ENCODE measurements at regions not wholly inside any gene's neighbourhood (a gene's known extent, or its start where the extent isn't known, plus 50 kb on each side); places are given as distances from the start of the nearest gene placed in this dataset.
"Not testable (repeated sequence)": the region's sequence is repeated elsewhere in the genome, so short reads cannot be mapped to it uniquely, and the experiment has no call there.

- H3K79me2 ChIP-seq (ENCODE audit: control insufficient read depth, insufficient read depth, low read length, unreplicated experiment), result no peaks in the 10 kb centered on the region
- no peak overlapping the region for H3K4me3 ChIP-seq (ENCODE audit: low read depth, low read length)
- no peak overlapping the region for H3K27ac ChIP-seq (ENCODE audit: low read depth, low read length)
- no peak overlapping the region for H2AFZ ChIP-seq (ENCODE audit: low read length, unreplicated experiment)
- H3K27me3 ChIP-seq (ENCODE audit: insufficient read depth, low read length), result no peaks in the 10 kb centered on the region
- no peaks in the 10 kb centered on the region for H3K4me1 ChIP-seq (ENCODE audit: control insufficient read depth, insufficient read depth, low read length, unreplicated experiment)
- no peaks in the 10 kb centered on the region for H3K36me3 ChIP-seq (ENCODE audit: insufficient read depth, low read length)
These were observed 232.5 kb downstream of the PARP8 start for GRCh38 chr5:50898966-50899365.

GRCh38 chr5:50900952-50901510, 234.6 kb downstream of the PARP8 start:
- no peaks in the 10 kb centered on the region for H3K4me1 ChIP-seq (ENCODE audit: control insufficient read depth, insufficient read depth, low read length, unreplicated experiment)
- no peaks in the 10 kb centered on the region for H3K36me3 ChIP-seq (ENCODE audit: insufficient read depth, low read length)
- H3K79me2 ChIP-seq (ENCODE audit: control insufficient read depth, insufficient read depth, low read length, unreplicated experiment), result no peaks in the 10 kb centered on the region
- H3K4me3 ChIP-seq (ENCODE audit: low read depth, low read length), result no peak overlapping the region
- H3K27me3 ChIP-seq (ENCODE audit: insufficient read depth, low read length), result no peaks in the 10 kb centered on the region
- H3K27ac ChIP-seq (ENCODE audit: low read depth, low read length), result no peak overlapping the region
- H2AFZ ChIP-seq (ENCODE audit: low read length, unreplicated experiment), result no peak overlapping the region

GRCh38 chr5:50903651-50904050, 237.2 kb downstream of the PARP8 start:
- Histone ChIP-seq H3K36me3 (ENCODE audit: insufficient read depth, low read length) (no peaks in the 10 kb centered on the region), H3K4me3 (ENCODE audit: low read depth, low read length) (no peak overlapping the region), H3K79me2 (ENCODE audit: control insufficient read depth, insufficient read depth, low read length, unreplicated experiment) (no peaks in the 10 kb centered on the region), H2AFZ (ENCODE audit: low read length, unreplicated experiment) (no peak overlapping the region), H3K27ac (ENCODE audit: low read depth, low read length) (no peak overlapping the region), H3K4me1 (ENCODE audit: control insufficient read depth, insufficient read depth, low read length, unreplicated experiment) (no peaks in the 10 kb centered on the region), H3K27me3 (ENCODE audit: insufficient read depth, low read length) (peaks cover 3% of the 10 kb centered on the region; the same call in 1 of the 2 replicates)

GRCh38 chr5:50905996-50906570, 239.6 kb downstream of the PARP8 start:
- peaks cover 3% of the 10 kb centered on the region; the same call in 1 of the 2 replicates for H3K27me3 ChIP-seq (ENCODE audit: insufficient read depth, low read length)
- H3K79me2 ChIP-seq (ENCODE audit: control insufficient read depth, insufficient read depth, low read length, unreplicated experiment), result no peaks in the 10 kb centered on the region
- no peaks in the 10 kb centered on the region for H3K4me1 ChIP-seq (ENCODE audit: control insufficient read depth, insufficient read depth, low read length, unreplicated experiment)
- no peaks in the 10 kb centered on the region for H3K36me3 ChIP-seq (ENCODE audit: insufficient read depth, low read length)
- no peak overlapping the region for H3K27ac ChIP-seq (ENCODE audit: low read depth, low read length)
- H3K4me3 ChIP-seq (ENCODE audit: low read depth, low read length), result no peak overlapping the region
- no peak overlapping the region for H2AFZ ChIP-seq (ENCODE audit: low read length, unreplicated experiment)

- H3K27ac ChIP-seq (ENCODE audit: low read depth, low read length); H2AFZ ChIP-seq (ENCODE audit: low read length, unreplicated experiment); H3K79me2 ChIP-seq (ENCODE audit: control insufficient read depth, insufficient read depth, low read length, unreplicated experiment); H3K4me3 ChIP-seq (ENCODE audit: low read depth, low read length); H3K4me1 ChIP-seq (ENCODE audit: control insufficient read depth, insufficient read depth, low read length, unreplicated experiment); H3K36me3 ChIP-seq (ENCODE audit: insufficient read depth, low read length); H3K27me3 ChIP-seq (ENCODE audit: insufficient read depth, low read length): not testable (repeated sequence)
These were observed 253.7 kb downstream of the PARP8 start for GRCh38 chr5:50920160-50920559.

- Histone ChIP-seq H2AFZ (ENCODE audit: low read length, unreplicated experiment) (no peak overlapping the region), H3K27me3 (ENCODE audit: insufficient read depth, low read length) (no peaks in the 10 kb centered on the region), H3K79me2 (ENCODE audit: control insufficient read depth, insufficient read depth, low read length, unreplicated experiment) (no peaks in the 10 kb centered on the region), H3K36me3 (ENCODE audit: insufficient read depth, low read length) (no peaks in the 10 kb centered on the region), H3K4me3 (ENCODE audit: low read depth, low read length) (no peak overlapping the region), H3K4me1 (ENCODE audit: control insufficient read depth, insufficient read depth, low read length, unreplicated experiment) (no peaks in the 10 kb centered on the region), H3K27ac (ENCODE audit: low read depth, low read length) (no peak overlapping the region)
These were observed 255.1 kb downstream of the PARP8 start for GRCh38 chr5:50921366-50922133.

- H3K79me2 ChIP-seq (ENCODE audit: control insufficient read depth, insufficient read depth, low read length, unreplicated experiment); H3K27ac ChIP-seq (ENCODE audit: low read depth, low read length); H3K4me3 ChIP-seq (ENCODE audit: low read depth, low read length); H3K36me3 ChIP-seq (ENCODE audit: insufficient read depth, low read length); H3K4me1 ChIP-seq (ENCODE audit: control insufficient read depth, insufficient read depth, low read length, unreplicated experiment); H3K27me3 ChIP-seq (ENCODE audit: insufficient read depth, low read length); H2AFZ ChIP-seq (ENCODE audit: low read length, unreplicated experiment): not testable (repeated sequence)
These were observed 255.9 kb downstream of the PARP8 start for GRCh38 chr5:50922134-50922941.

GRCh38 chr5:50922942-50923767, 256.7 kb downstream of the PARP8 start:
- H3K4me3 ChIP-seq (ENCODE audit: low read depth, low read length), result no peak overlapping the region
- no peaks in the 10 kb centered on the region for H3K36me3 ChIP-seq (ENCODE audit: insufficient read depth, low read length)
- H3K27me3 ChIP-seq (ENCODE audit: insufficient read depth, low read length), result no peaks in the 10 kb centered on the region
- H3K27ac ChIP-seq (ENCODE audit: low read depth, low read length), result no peak overlapping the region
- no peak overlapping the region for H2AFZ ChIP-seq (ENCODE audit: low read length, unreplicated experiment)
- H3K4me1 ChIP-seq (ENCODE audit: control insufficient read depth, insufficient read depth, low read length, unreplicated experiment), result no peaks in the 10 kb centered on the region
- no peaks in the 10 kb centered on the region for H3K79me2 ChIP-seq (ENCODE audit: control insufficient read depth, insufficient read depth, low read length, unreplicated experiment)

- Histone ChIP-seq H3K27ac (ENCODE audit: low read depth, low read length) (no peak overlapping the region), H3K79me2 (ENCODE audit: control insufficient read depth, insufficient read depth, low read length, unreplicated experiment) (no peaks in the 10 kb centered on the region), H2AFZ (ENCODE audit: low read length, unreplicated experiment) (no peak overlapping the region), H3K4me1 (ENCODE audit: control insufficient read depth, insufficient read depth, low read length, unreplicated experiment) (no peaks in the 10 kb centered on the region), H3K4me3 (ENCODE audit: low read depth, low read length) (no peak overlapping the region), H3K27me3 (ENCODE audit: insufficient read depth, low read length) (no peaks in the 10 kb centered on the region), H3K36me3 (ENCODE audit: insufficient read depth, low read length) (no peaks in the 10 kb centered on the region)
These were observed 257.5 kb downstream of the PARP8 start for GRCh38 chr5:50923768-50924494.
